ENCODE measurements at regions not wholly inside any gene's neighbourhood (a gene's known extent, or its start where the extent isn't known, plus 50 kb on each side); places are given as distances from the start of the nearest gene placed in this dataset.

DNA sequence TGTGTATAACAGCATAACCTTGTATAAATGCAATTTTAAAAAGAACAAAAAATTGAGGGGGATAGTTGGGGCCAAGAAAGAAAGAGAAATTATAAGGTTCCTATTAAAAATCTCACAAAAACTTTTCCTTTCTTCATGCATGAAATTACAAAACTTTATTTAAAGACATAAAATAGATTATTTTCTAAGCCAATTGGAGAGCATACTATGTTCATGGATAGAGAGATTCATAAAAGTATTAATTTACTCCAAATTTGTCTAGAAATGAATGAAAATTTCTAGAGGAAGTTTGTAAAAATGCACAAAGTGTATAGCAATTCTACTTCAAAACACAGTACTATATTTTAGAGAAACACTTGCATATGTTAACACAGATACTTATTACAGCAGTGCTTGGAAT is 200.4 kb downstream of the PCSK1 start:
- no peaks in the 10 kb centered on the region for H3K27me3 ChIP-seq (ENCODE audit: control insufficient read depth, insufficient read depth, low read length)
- ATAC-seq = no peak
- TF ChIP-seq, protein P1, sequence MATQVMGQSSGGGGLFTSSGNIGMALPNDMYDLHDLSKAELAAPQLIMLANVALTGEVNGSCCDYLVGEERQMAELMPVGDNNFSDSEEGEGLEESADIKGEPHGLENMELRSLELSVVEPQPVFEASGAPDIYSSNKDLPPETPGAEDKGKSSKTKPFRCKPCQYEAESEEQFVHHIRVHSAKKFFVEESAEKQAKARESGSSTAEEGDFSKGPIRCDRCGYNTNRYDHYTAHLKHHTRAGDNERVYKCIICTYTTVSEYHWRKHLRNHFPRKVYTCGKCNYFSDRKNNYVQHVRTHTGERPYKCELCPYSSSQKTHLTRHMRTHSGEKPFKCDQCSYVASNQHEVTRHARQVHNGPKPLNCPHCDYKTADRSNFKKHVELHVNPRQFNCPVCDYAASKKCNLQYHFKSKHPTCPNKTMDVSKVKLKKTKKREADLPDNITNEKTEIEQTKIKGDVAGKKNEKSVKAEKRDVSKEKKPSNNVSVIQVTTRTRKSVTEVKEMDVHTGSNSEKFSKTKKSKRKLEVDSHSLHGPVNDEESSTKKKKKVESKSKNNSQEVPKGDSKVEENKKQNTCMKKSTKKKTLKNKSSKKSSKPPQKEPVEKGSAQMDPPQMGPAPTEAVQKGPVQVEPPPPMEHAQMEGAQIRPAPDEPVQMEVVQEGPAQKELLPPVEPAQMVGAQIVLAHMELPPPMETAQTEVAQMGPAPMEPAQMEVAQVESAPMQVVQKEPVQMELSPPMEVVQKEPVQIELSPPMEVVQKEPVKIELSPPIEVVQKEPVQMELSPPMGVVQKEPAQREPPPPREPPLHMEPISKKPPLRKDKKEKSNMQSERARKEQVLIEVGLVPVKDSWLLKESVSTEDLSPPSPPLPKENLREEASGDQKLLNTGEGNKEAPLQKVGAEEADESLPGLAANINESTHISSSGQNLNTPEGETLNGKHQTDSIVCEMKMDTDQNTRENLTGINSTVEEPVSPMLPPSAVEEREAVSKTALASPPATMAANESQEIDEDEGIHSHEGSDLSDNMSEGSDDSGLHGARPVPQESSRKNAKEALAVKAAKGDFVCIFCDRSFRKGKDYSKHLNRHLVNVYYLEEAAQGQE (IDR thresholded peaks at IDR 0.05; ENCODE audit: insufficient read depth in 1 of 2, low read depth in 2 of 2, low read length in 1 of 2) = no peak
- no peak overlapping the region for H3K27ac ChIP-seq (ENCODE audit: low read length)
- intact Hi-C loops (cut with micrococcal nuclease; ENCODE audit: unreplicated experiment) = no loop called here
- H3K4me1 ChIP-seq (ENCODE audit: control insufficient read depth, insufficient read depth, low read length) = no peaks in the 10 kb centered on the region
- ChIA-PET POLR2A (no interaction called here), CTCF (no interaction called here)
- no peaks in the 10 kb centered on the region for H3K36me3 ChIP-seq (ENCODE audit: control insufficient read depth, insufficient read depth, low read length)
- no peak for DNase-seq (ENCODE audit: low read depth, low spot score)
- in situ Hi-C loops (cut with HindIII; ENCODE audit: low pct_unique_long_range_greater_than_20kb, low sequenced_read_pairs) = no loop called here
- H3K4me3 ChIP-seq (ENCODE audit: low read depth in 2 of 2, low read length in 2 of 2) = no peak overlapping the region
- no TSS peak for BruUV-seq (replicated peaks)
- H3K9me3 ChIP-seq (ENCODE audit: control insufficient read depth, insufficient read depth, low read depth, low read length) = no peaks in the 10 kb centered on the region

DNA sequence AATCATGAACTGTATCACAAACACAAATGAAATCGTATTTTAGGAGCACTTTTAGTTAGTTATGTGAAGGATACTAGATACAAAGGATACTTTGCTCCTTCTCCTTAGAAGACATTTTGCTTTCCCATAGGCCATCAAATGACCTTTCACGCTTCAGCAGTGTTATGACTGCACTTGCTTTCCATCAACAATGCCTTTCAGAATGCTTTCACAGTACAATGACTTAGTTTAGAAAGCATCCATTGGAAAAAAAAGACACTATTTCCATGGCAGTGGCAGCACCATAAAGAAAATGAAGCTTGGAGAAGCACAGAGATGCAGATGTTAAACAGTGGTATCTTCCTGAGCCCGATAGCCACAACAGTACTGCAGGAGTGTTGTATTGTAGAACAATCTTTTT is 203.9 kb downstream of the PCSK1 start:
- Histone ChIP-seq H3K27ac (ENCODE audit: low read length) (no peak overlapping the region), H3K27me3 (ENCODE audit: control insufficient read depth, insufficient read depth, low read length) (no peaks in the 10 kb centered on the region), H3K9me3 (ENCODE audit: control insufficient read depth, insufficient read depth, low read depth, low read length) (no peaks in the 10 kb centered on the region), H3K36me3 (ENCODE audit: control insufficient read depth, insufficient read depth, low read length) (no peaks in the 10 kb centered on the region), H3K4me1 (ENCODE audit: control insufficient read depth, insufficient read depth, low read length) (no peaks in the 10 kb centered on the region), H3K4me3 (ENCODE audit: low read depth in 2 of 2, low read length in 2 of 2) (no peak overlapping the region)
- POLR2A ChIA-PET = no interaction called here
- in situ Hi-C loops (cut with HindIII; ENCODE audit: low pct_unique_long_range_greater_than_20kb, low sequenced_read_pairs) = no loop called here
- BruUV-seq (replicated peaks) = no TSS peak
- DNase-seq (ENCODE audit: low read depth, low spot score) = no peak
- intact Hi-C loops (cut with micrococcal nuclease; ENCODE audit: unreplicated experiment) = no loop called here
- CTCF ChIA-PET = no interaction called here
- no peak for ATAC-seq
- no peak for TF ChIP-seq POLR2AphosphoS5 (IDR thresholded peaks at IDR 0.05; ENCODE audit: low read depth, low read length)
- TF ChIP-seq, protein P1 (IDR thresholded peaks at IDR 0.05; ENCODE audit: insufficient read depth in 1 of 2, low read depth in 2 of 2, low read length in 1 of 2) = no peak
- TF ChIP-seq, protein P2, sequence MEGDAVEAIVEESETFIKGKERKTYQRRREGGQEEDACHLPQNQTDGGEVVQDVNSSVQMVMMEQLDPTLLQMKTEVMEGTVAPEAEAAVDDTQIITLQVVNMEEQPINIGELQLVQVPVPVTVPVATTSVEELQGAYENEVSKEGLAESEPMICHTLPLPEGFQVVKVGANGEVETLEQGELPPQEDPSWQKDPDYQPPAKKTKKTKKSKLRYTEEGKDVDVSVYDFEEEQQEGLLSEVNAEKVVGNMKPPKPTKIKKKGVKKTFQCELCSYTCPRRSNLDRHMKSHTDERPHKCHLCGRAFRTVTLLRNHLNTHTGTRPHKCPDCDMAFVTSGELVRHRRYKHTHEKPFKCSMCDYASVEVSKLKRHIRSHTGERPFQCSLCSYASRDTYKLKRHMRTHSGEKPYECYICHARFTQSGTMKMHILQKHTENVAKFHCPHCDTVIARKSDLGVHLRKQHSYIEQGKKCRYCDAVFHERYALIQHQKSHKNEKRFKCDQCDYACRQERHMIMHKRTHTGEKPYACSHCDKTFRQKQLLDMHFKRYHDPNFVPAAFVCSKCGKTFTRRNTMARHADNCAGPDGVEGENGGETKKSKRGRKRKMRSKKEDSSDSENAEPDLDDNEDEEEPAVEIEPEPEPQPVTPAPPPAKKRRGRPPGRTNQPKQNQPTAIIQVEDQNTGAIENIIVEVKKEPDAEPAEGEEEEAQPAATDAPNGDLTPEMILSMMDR (IDR thresholded peaks at IDR 0.05) = no peak
- no peak for TF ChIP-seq TCF7L2 (IDR thresholded peaks at IDR 0.05; ENCODE audit: low read depth, low read length)
- TF ChIP-seq SIN3A (IDR thresholded peaks at IDR 0.05; ENCODE audit: borderline replicate concordance, insufficient read depth, low read depth, low read length) = no peak
